OCI-LY7 (cell line): ENCODE measurements at regions not wholly inside any gene's neighbourhood (a gene's known extent, or its start where the extent isn't known, plus 50 kb on each side); places are given as distances from the start of the nearest gene placed in this dataset.

Experiments
- BruUV-seq: library from RNA; stranded (reverse); fragments of 400-500 nt; replicated peaks from 2 replicates; lab custom pipeline; 2021; lab: Mats Ljungman, UMichigan
- CTCF ChIA-PET: fragments of 300-600 bp; sonication (Branson Sonifier 250); formaldehyde crosslinking; loops from one replicate; lab custom pipeline; 2022; ENCODE audit warnings: antibody characterized with exemption; ENCODE audit not compliant: unreplicated experiment; lab: Charles Lee
- POLR2A ChIA-PET: fragments of 300-600 bp; sonication (Branson Sonifier 250); formaldehyde crosslinking; loops from one replicate; lab custom pipeline; 2022; ENCODE audit warnings: antibody characterized with exemption; lab: Charles Lee
- DNase-seq: peaks from one replicate; pipeline ENCODE4 v3.0.0-alpha.2; 2015; ENCODE audit warnings: low spot score
- H2AFZ ChIP-seq: fragments of 200-600 bp; sonication (generic), shearing (Covaris generic); 2 replicates; pipeline ENCODE4 v1.6.1; 2014; ENCODE audit warnings: mild to moderate bottlenecking, antibody characterized with exemption, low read length, moderate library complexity
- H3K27ac ChIP-seq: fragments of 200-600 bp; sonication (generic); 2 replicates; pipeline ENCODE4 v1.5.1; 2014; ENCODE audit warnings: mixed run types, low read depth, mild to moderate bottlenecking, moderate library complexity, low read length, inconsistent platforms; ENCODE audit not compliant: poor library complexity, severe bottlenecking
- H3K36me3 ChIP-seq: fragments of 200-600 bp; sonication (generic); 2 replicates; pipeline ENCODE4 v1.6.1; 2014; ENCODE audit warnings: mild to moderate bottlenecking, antibody characterized with exemption, low read length, moderate library complexity, mixed read lengths; ENCODE audit not compliant: insufficient read depth
- H3K4me1 ChIP-seq: fragments of 200-600 bp; sonication (generic); 2 replicates; pipeline ENCODE4 v1.5.1; 2014; ENCODE audit warnings: mild to moderate bottlenecking, low read length; ENCODE audit not compliant: insufficient read depth, poor library complexity, severe bottlenecking
- H3K4me2 ChIP-seq: fragments of 200-600 bp; sonication (generic); 2 replicates; pipeline ENCODE4 v1.6.1; 2014; ENCODE audit warnings: mild to moderate bottlenecking, low read length
- H3K4me3 ChIP-seq: fragments of 200-600 bp; sonication (generic); 2 replicates; pipeline ENCODE4 v1.5.1; 2014; ENCODE audit warnings: mild to moderate bottlenecking, low read depth, low read length; ENCODE audit not compliant: poor library complexity, severe bottlenecking
- H3K79me2 ChIP-seq: fragments of 200-600 bp; sonication (generic); 2 replicates; pipeline ENCODE4 v1.6.1; 2016; ENCODE audit warnings: low read depth, mild to moderate bottlenecking, low read length, moderate library complexity, mixed read lengths; ENCODE audit not compliant: insufficient read depth
- H3K9me2 ChIP-seq: fragments of 200-600 bp; sonication (generic); 2 replicates; pipeline ENCODE4 v1.6.1; 2016; ENCODE audit warnings: mild to moderate bottlenecking, low read length, mixed read lengths; ENCODE audit not compliant: insufficient read depth
- H3K9me3 ChIP-seq: fragments of 200-600 bp; sonication (generic); 2 replicates; pipeline ENCODE4 v1.6.1; 2014; ENCODE audit warnings: mild to moderate bottlenecking, mixed run types, low read length, mixed read lengths
- H4K20me1 ChIP-seq: fragments of 200-600 bp; sonication (generic); 2 replicates; pipeline ENCODE4 v1.6.1; 2014; ENCODE audit warnings: mild to moderate bottlenecking, antibody characterized with exemption, low read length, moderate library complexity, mixed read lengths; ENCODE audit not compliant: insufficient read depth
- EZH2phosphoT487 ChIP-seq: fragments of 200-600 bp; sonication (generic); IDR thresholded peaks from 2 replicates; pipeline ENCODE4 v1.6.1; 2018; ENCODE audit warnings: low read depth, borderline replicate concordance, mild to moderate bottlenecking, mixed run types, antibody characterized with exemption, low read length, moderate library complexity, mixed read lengths
- intact Hi-C: fragments of 100-400 bp; cut with micrococcal nuclease; formaldehyde crosslinking; loops from one replicate; pipeline ENCODE4 v1.10.0; 2022; ENCODE audit not compliant: unreplicated experiment
- TF ChIP-seq, protein P1 (sequence below): fragments of 200-600 bp; sonication (generic); conservative IDR thresholded peaks from 2 replicates; pipeline ENCODE4 v1.5.1; 2014; ENCODE audit warnings: mild to moderate bottlenecking, antibody characterized with exemption, low read length, moderate library complexity, mixed read lengths

DNA sequence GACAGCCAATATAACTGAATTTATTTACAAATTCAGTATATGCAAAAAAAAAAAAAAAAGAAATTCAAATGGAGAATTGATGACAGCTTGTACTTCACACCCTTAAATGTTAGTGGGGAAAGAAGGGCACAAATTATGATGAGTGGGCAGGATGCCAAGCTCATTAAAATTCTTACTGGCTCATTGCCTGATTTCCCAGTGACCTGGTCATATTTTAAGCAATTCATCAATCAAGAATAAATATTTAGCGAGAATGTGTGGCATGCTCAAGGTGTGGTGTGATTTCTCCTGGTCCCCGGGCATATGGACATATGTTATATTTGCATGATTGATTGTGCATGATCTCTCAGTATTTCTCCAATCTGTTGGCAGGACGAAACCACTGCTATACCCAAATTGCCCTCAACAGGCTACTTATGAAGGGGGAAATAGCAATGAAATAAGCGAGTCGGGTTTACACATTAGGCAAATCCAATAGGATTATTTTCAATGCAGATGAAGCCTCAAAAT, 883.0 kb downstream of the LRRTM4 start:
- Histone ChIP-seq H3K79me2 (no peaks in the 10 kb centered on the region), H4K20me1 (no peaks in the 10 kb centered on the region), H3K9me2 (no peaks in the 10 kb centered on the region), H3K4me3 (no peak overlapping the region), H3K4me2 (no peak overlapping the region), H2AFZ (no peak overlapping the region), H3K9me3 (no peaks in the 10 kb centered on the region), H3K4me1 (no peaks in the 10 kb centered on the region), H3K36me3 (no peaks in the 10 kb centered on the region), H3K27ac (no peak overlapping the region)
- ChIA-PET POLR2A (interaction anchor here (0.6 kb wide), 1 partner anchor 903 kb away, joined by 3 read pairs; no protein-coding TSS in a partner anchor), CTCF (no interaction called here)
- no peak for DNase-seq
- TF ChIP-seq EZH2phosphoT487: no peak
- TF ChIP-seq, protein P1, sequence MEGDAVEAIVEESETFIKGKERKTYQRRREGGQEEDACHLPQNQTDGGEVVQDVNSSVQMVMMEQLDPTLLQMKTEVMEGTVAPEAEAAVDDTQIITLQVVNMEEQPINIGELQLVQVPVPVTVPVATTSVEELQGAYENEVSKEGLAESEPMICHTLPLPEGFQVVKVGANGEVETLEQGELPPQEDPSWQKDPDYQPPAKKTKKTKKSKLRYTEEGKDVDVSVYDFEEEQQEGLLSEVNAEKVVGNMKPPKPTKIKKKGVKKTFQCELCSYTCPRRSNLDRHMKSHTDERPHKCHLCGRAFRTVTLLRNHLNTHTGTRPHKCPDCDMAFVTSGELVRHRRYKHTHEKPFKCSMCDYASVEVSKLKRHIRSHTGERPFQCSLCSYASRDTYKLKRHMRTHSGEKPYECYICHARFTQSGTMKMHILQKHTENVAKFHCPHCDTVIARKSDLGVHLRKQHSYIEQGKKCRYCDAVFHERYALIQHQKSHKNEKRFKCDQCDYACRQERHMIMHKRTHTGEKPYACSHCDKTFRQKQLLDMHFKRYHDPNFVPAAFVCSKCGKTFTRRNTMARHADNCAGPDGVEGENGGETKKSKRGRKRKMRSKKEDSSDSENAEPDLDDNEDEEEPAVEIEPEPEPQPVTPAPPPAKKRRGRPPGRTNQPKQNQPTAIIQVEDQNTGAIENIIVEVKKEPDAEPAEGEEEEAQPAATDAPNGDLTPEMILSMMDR: no peak
- intact Hi-C loops: no loop called here
- BruUV-seq: no TSS peak

DNA sequence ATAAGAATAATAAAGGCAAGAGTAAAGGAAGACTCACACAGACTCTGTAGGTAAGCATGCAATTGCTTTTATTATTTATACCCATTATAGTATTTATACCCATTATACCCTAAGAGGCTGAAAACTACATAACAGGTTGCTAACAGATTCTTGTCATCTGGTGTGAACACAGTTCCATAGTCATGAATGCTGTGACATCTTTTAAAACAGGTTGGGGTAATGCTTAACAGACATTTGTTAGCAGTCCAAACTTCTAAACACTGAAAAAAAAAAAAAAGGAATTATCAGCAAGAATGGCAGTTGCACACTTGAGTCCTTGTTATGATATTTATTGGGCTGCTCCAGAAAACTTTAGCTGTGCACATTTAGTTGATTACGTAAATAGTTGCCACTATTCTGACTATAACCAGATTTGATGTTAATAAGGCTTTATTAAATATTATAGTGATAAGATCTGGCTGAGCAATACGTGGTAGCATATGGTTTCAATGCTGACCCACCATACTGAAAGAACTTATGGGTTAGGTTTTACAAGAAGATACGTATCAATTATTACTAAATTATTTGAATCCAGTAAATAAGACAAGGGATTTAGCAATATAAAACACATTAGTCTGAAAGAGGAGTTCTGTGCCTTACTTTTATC, 888.8 kb downstream of the LRRTM4 start:
- CTCF ChIA-PET: no interaction called here

More for the DNA sequence above, 888.8 kb downstream of the LRRTM4 start:
- Histone ChIP-seq H2AFZ (no peak overlapping the region), H3K9me3 (no peaks in the 10 kb centered on the region), H3K4me2 (no peak overlapping the region), H3K9me2 (no peaks in the 10 kb centered on the region), H3K4me3 (no peak overlapping the region), H3K79me2 (no peaks in the 10 kb centered on the region), H3K4me1 (no peaks in the 10 kb centered on the region), H3K27ac (no peak overlapping the region), H3K36me3 (no peaks in the 10 kb centered on the region), H4K20me1 (no peaks in the 10 kb centered on the region)
- no peak for TF ChIP-seq EZH2phosphoT487
- TF ChIP-seq, protein P1: no peak
- no TSS peak for BruUV-seq
- intact Hi-C loops: no loop called here
- POLR2A ChIA-PET: interaction anchor here (0.6 kb wide), 1 partner anchor 119 kb away, joined by 3 read pairs; no protein-coding TSS in a partner anchor
- no peak for DNase-seq
